HG03280 (cell line): ENCODE measurements at regions not wholly inside any gene's neighbourhood (a gene's known extent, or its start where the extent isn't known, plus 50 kb on each side); places are given as distances from the start of the nearest gene placed in this dataset.

Experiments
- ATAC-seq: cut with Tn5 transposase; IDR thresholded peaks from one replicate; pipeline ENCODE4 v1.9.1; 2021; ENCODE audit warnings: mild to moderate bottlenecking, moderate library complexity; ENCODE audit not compliant: unreplicated experiment

DNA sequence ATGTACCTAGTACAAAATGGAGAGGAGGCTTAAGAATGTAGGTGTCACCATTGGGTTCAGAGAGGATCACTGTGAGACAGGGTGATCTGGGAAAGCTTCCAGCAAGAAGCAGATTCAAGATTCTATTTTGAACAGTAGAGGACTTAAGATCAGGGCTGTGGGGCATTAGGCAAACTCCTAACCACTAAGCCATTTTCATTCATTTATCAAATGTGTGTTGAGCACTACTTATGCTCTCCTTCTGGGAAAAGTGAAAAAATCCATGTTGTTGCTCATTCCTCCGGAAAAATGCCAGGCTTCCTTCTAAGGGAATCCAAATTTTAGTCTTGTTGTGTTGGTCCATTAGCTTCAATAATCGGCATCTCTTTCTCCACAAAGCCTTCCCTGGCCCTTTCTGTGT, 163.4 kb downstream of the NUAK1 start:
- ATAC-seq, result no peak

DNA sequence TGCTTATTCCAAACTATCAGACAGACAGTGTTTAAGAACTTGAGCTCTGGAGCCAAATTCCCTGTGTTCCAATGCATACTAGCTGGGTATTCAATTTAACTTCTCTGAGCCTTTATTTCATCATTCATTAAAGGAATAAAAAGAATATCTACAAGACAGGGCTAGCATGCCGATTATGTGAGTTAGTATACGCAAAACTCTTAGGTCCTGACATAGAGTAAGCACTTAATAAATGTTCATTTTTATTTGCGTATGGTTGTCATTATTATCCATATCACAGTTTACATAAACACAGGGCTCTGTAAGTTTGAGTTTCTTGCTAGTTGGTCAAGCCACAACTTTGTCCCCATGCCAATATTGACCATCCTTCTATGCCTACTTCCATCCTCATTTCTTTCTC, 161.5 kb downstream of the NUAK1 start:
- ATAC-seq, result no peak

DNA sequence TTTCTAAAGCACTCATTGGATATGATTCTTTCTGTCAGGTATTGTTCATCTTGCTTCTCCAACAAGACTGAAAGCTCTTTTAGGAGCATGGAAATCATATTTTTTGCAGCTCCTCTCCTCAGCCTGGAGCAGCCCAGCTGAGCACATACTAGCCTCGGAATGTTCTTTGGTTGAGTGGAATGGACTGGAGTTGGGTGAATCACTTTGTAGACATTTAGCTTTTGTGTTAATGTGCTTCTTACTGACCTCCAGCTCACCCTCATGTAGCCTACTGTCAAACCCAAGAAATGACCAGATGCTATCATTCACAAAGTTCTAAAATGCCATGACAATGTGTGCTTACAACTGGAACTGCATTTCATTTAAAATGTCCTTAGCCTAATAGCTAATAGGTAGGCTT, 161.1 kb downstream of the NUAK1 start:
- no peak for ATAC-seq

DNA sequence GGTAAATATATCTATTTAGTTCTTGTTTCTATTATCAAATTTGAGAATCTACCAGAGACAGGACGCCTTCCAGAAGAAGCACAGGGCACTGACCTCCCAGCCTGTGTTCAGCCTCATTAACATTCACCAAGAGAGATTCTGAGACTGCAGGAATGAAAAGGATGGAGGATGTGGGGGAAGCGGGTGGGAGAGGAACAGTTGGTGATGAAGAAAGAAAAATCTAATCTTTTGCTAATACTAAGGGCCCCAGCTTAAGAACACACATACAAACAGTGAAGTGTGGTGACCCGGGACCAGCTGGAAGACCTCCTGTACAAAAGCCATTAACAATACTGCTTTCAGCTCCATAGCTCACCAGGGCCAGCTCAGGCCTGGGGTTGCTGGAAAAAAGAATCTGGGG, 160.5 kb downstream of the NUAK1 start:
- ATAC-seq, result no peak

DNA sequence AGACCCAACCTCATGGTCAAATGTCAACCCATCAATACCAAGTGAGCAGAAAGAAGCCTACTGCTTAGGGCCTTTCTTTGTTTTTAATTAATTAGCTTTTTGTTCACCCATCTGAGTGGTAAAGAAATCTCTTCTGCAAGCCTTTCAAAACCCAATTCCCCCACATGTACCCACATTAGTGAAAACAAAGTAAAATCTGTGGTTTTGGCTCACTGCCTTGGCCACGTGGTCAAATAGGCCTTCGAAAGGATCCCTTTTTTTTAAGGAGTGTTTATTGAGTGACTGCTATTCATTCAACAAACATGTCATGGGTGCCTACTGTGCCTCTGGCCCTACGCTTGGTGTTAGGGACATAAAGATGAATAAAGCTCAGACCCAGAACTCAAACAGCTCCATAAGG, 160.1 kb downstream of the NUAK1 start:
- no peak for ATAC-seq

DNA sequence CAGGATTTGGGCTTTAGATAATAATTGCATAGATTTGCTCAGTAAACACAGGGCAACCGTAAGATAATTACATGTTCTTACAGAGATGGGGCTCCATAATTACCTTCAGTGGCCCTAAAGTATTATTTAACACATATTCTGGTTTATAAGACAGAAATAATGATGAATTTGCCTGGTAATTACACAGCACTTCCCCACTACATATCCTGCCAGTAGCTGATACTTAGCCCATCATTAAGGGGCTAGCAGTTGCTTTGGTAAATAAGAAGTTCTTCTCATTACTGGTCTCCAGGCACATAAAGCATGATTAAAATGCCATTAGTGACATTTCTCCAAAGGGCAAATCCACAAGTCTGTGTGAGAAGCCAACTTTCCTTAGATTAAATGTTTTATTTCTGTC, 158.7 kb downstream of the NUAK1 start:
- no peak for ATAC-seq

DNA sequence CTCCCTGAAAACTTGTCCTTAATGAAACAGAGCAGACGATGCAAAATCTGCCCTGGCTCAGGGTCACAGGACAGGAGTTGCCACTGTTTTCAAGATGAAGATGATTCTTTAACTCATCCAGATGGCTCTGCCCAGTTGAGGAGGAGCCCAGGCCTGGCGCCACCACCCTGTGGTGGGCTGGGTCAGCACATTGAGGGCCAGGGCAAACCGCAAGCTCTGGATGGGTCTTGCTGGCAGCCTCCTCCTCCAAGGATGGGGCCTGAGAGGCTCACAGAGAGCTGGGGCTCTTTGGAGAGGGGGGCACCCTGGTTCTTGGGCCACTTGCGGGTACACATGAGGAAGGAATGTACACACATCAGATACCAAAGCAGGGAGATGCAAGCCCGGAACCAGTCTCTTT, 158.2 kb downstream of the NUAK1 start:
- ATAC-seq, result no peak

DNA sequence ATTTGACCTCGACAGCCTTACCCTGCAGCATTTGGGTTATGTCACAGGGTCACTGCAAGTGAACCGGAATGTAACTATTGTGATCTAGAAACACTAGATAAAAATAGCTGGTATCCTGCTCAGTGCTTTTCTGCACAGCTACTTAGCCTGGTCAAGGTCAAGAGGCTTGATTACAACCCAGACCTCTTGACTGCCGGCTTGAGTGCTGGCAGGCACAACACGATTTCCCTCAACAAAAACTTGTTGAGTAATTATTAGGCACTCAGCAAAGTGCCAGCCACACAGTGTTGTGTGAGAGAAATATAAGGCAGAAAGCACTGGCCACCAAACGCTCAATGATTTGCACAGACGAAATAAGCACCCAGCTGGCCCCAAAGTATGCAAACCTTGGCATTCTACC, 156.7 kb downstream of the NUAK1 start:
- no peak for ATAC-seq

DNA sequence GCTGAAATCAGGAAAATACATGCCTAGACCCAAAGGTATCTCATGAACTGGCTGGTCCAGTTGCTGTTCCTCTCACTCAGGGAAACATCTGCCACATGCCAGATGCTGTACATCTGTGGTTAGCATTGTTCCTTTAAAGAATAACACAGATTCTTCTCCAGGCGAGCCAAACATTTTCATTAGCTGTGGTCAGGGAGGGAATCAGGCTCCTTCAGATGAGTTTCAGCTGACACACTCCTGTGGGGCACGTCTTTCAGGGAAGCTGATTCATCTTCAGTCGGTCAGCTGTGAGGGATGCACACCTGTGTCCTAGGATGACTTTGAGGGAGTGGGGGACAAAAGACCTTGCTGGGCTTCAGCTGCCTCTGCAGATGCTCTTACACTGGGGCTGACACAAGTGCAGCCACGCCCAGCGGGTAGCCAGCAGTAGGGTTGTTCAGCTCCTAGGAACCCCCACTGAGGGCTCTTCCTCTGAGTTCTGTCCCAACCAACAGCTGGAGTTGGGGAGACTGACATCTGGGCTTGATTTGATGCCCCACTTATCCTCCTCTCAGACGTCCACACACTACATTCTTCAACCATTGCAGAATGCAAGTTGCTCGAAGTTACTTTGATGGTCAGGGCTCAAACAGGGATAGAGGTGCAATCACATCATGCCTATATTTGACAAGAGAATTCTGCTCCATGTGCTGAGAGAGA, 155.0 kb downstream of the NUAK1 start:
- ATAC-seq, result no peak

DNA sequence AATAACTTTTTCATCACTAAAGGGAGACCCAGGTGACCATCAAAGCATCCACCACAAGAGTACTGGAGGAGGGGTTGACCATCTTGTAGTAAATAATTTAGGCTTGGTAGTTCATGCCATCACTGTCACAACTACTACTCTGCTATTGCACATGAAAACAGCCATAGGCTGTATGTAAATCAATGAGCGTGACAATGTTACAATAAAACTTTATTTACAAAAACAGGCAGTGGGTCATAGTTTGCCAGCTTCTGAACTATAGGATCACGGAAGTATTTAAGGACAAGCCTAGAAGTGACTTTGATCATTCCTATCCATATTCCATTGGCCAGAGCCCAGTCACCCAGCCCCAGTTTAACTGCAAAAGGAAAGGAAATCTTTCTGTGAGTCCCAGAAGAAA, 153.4 kb downstream of the NUAK1 start:
- ATAC-seq, result no peak

DNA sequence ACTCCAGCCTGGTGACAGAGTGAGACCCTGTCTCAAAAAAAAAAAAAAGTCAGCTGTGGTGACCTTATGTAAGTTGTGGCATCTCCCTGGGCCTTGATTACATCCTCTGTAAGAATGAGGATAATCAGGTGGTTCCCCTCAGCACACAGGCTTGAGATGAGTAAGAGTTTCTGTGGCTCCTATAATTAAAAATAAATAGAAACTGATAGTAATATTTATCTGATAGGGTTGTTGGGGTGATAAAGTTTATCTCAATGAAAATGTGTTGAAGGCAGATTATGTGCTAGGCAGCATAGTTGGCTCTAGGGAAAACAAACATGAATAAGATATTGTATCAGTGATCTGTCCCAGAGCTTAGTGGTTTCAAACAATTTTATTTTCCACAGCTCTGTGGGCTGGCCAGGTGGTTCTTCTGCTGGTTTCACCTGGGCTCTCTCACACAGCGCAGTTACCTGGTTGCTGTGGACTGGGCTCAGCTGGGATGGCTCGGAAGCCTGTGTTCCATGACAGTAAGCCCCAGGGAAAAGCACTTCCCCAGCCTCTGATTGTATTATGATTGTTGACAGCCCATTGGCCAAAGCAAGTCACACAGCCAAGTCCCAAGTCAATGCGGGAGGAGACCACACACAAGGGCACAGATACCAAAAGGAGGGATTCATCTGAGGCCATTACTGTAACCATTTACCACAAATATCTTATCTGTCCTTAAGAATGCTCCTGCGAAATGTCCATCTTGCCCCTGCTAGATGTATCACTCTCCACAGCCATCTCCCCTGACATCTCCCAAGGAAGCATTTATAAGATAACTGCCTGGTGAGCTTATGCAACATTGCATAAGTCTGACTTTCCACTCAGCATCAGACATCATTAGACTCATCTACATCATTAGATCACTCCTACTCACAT, 151.7 kb downstream of the NUAK1 start:
- ATAC-seq, result no peak

DNA sequence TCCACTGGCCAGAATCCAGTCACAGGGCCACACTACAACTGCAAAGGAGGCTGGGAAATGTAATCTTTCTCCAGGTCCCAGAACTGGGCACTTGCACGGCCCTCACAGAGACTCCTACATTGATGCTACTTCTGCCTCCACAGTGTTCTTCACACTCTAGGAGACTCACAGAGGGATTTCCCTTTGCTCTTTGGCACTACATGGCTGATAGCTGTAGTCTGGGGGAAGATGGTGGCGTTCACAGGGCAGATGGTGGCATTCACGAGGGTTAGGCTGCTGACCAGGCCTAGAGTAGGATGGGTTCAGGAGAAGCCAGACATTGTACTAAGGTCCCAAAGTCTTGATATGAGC, 151.1 kb downstream of the NUAK1 start:
- no peak for ATAC-seq

DNA sequence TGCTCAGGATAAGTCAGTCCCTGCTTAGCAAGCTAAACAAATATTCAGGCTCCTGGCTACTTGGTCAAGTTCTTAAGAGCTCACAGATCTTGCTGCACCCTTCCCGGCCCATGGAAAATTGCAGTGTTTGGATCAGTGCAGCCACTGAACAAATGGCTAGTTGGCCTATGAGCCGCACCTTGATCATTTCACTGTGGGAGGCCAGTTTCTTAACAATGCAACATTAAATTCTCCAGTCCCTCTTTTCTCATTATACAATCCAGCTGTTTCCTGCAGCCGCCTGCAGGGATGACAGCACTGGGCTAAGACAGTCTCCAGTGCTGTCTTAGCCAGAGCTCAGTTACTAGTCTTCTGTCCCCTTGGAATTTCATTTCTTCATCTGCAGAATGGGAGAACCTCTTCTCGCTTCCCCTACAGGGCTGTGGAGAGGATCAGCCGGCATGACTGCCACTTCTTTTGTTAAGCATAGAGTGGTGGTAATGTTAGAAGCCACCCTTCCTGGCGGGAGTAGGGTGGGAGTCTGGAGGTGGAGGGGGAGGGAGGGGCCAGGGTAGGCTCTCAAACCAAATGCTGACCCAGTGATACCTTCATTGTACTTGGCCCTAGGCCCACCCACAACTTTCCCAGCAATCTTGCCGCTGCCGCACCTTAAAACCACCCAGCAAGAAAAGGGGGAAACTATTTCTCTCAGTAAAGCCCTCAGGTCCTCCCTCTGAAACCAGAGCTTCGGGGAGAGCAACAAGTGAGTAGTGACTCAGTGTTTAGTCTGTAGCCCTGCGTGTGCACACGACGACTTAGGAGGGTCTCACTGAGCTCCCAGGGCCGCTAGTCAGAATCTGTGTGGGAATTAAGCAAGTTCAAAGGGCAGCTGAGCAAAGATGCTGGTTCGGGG, 145.7 kb downstream of the NUAK1 start:
- no peak for ATAC-seq

DNA sequence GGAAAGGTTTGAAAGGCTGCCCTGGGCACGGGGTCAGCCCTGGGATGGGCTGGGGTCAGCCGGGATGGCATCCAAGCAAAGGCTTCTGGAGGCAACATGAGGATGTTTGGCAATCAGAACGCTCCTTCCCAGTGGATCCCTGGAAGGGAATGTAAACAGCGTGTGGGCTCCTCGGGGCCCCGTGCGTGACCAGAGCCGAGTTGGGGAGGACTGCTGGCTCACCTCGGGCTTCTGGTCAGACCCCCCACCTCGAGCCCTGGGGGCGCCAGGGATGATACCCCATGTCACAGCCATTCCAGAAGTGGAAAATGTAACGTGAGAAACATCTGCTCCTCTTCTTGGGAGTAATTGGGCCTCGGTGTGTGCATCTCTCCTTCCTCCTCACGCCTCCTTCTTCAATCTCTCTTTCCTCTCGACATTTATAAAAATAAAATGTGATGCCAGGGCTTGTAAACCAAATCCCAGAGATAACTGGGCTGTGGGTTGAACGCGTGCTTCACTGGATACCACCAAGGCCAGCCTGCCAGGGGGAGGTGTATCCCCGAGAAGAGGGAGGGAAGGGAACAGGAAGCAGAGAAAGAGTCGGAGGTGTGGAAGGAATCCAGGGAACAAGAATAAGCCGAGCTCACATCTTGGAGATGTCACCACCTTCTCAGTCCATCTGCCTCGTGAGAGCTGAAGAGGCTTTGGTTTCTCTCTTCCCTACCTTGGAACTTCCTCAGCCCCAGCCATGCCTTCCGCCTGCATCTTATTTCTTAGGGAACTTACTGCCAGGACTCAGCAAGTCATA, 144.8 kb downstream of the NUAK1 start:
- no peak for ATAC-seq

DNA sequence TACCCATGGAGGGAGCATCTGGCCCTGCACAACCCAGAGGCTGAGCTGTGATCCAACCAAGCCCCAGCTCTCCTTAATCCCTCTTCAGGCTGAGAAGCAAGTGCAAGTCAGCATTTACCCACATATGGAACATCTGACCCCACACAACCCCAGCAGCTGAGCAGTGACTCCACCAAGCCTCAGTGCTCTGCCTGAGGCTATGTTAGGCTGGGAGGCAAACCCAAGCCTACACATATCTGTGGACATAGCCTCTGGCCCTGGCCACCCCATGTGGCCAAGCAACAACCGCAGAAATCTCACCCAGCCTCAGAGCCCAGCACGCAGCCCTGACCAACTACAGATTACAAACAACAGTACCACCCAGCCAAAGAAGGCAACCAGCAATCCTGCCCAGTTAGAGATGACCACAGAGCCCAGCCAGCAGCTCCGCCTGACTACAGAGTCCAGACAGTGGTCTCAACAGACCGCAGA, 142.8 kb downstream of the NUAK1 start:
- ATAC-seq, result no peak

DNA sequence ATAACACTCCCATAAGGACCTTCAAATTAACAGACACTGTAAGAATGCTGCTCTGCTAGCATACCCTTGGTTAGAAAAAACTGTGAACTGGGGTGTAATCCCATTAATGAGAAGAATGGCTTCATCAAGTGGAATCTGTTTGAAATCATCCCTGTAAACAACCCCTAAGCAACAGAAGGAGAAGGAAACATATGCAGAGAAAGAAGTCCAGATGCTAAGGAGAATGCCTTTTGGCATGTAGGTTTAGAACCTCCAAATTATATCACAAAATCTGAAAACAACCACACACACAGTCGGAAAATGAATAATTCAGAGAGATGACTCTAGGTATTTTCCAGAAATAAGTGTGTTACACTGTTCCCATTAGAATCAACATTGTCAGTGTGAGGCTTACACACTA, 140.2 kb downstream of the NUAK1 start:
- ATAC-seq, result no peak

DNA sequence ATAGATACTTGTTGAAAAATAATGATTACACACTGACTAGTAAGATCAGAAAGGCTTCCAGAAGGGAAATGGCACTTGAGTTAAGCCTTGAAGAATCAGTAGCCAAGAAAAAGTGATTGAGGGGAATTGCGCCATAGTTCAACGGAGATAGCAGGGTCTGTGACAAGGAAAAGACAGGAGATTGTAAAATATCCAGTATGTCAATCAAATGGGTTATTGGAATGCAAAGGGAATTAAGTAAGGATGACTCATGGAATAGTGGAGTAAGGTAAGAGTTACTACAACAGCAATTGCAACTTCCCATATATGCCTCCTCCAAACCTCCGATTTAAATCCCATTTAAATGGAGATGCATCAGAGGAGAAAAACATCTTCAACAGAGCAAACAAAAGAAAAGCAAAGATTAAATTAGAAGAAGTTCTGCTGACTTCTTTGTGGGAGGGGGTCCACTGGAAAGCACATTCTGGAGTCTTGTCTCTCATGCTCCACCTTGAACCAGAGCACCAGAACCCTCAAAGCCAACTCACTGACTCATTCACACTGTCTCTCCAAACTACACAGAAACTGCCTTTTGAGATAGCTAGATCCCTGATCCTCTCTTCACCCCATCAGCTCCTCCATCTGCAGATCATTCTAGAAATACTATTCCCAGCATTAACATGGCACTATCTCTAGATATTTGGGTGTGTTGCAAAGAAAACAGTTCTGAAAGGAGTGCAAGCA, 138.2 kb downstream of the NUAK1 start:
- no peak for ATAC-seq

DNA sequence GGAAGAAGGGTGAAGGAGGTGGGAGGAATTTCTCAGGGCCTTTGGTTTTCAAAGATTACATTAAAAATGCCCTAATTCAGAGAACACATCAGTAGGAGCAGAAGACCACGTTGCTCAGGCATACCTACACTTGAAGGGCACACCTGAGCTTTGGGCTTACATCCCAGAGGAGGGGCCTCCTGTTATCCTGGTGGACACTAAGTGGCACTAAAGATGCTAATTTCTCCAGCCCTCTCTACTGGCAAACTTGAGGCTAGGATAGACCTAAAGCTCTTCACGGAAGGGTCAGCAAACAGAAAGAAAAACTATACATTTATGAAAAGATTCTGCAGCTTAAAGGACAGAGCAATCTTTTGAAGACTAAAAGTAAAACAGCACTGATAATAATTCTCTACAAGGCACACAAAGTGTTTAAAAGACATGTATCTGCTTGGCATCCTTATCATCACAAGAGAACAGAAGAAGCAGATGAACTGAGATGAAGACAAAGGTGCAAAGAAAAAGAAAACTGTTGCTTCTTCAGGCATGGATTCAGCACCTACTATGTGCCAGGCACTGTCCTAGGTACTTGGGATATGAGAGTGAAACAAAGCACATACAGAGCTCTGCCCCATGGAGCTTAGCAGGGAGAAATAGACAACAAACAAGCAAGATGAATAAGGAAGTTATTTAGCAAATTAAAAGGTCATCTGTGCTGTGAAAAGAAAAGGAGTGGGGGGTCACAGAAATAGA, 137.5 kb downstream of the NUAK1 start:
- no peak for ATAC-seq

DNA sequence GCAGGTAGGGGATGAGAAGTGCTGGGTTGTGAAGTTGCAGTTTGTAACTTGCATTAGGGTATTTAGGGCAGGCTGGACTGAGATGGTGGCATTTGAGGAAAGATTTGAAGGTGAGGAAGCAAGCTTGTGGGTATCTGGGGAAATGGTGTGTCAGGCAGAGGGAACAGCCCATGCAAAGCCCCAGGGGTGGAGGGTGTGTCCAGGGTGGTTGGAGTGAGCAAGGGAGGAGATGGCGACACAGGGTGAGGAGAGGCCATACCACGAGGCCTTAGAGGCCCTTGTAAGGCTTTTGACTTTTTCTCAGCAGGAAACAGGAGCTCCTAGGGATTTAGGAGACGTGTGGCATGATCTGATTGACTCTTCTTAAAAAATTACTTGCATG, 136.9 kb downstream of the NUAK1 start:
- ATAC-seq, result no peak
